GM19324 (cell line): ENCODE measurements at regions not wholly inside any gene's neighbourhood (a gene's known extent, or its start where the extent isn't known, plus 50 kb on each side); places are given as distances from the start of the nearest gene placed in this dataset.
A peak's percentile ranks its signal among the peaks of the same experiment; 100 is the strongest.
"Not testable (repeated sequence)": the region's sequence is repeated elsewhere in the genome, so short reads cannot be mapped to it uniquely, and the experiment has no call there.

Source experiments
- ATAC-seq: cut with Tn5 transposase; IDR thresholded peaks from one replicate; pipeline ENCODE4 v1.9.1; 2021; ENCODE audit warnings: mild to moderate bottlenecking, moderate library complexity; ENCODE audit not compliant: unreplicated experiment, low FRiP score

DNA sequence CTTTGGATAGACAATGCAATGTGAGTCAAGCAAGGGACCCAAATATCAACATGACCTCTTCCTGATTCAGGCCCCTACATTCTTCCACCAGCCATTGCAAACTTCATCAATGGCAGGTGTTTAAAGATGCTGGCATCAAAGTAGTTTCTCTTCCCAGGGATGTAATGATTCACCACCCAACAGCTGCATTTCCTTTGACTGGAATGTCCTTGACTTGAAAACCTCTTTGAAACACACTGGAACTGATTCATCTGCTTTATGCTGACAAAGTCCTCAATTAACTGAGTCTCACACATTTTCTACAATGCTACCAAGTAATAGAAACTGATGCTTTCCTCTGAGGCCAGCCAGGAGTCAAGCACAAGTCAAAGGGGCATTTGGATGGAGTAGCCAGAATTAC lies 385.5 kb downstream of the GBE1 start:
- ATAC-seq: no peak

DNA sequence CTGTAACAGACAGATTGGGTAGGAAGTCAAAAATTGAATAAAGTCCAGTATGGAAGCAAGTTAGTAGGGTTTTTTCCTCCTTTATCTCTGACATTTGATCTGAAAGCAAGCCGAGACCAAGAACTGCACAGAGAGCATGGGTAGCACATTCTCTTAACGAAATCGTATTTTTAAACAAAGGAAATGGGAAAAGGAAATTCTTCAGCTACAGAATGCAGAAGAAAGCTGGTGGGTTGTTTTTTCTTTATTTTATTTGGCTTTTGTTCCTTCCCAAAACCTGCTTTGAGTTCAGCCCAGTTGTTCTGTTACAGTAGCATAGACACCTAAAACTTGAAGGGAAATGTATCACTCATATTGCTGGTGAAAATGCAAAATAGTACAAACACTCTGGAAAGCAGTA lies 397.0 kb downstream of the GBE1 start:
- no peak for ATAC-seq

DNA sequence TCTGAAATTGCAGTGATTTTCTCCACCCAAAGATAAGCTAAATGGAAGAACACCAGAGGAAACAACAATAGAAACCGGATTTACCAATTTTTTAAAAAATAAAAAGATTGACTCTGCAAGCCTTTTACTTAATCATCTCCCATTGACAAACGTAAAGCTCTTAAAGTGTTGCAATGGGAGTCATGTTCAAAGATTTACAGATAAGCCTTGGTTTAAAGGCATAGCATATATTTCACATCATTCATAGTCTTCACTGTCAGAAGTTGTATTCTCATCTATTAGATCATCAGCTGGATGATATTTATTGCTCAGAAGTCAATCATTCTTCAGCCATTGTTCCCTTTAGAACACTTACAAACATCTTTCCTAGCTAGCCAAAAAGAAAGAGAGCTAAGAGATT lies 397.6 kb downstream of the GBE1 start:
- no peak for ATAC-seq

DNA sequence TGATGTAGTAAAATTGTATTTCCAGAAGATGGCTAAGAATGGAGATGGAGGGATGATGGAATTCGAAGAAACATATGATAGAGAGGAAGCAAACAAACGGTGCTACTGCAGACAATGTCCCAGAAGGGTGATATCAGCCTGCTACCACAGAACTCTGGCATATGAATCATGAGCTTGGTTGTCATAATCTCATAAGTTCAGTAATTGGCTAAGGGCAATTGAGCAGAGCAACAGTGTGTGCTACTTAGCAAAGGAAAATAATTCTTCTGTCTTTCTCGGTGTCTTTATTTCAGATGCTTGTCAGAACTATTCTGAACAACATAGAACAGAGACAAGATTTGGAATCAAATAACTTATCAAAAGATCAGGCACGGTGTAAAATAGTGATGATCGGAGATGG lies 407.3 kb downstream of the GBE1 start:
- no peak for ATAC-seq

DNA sequence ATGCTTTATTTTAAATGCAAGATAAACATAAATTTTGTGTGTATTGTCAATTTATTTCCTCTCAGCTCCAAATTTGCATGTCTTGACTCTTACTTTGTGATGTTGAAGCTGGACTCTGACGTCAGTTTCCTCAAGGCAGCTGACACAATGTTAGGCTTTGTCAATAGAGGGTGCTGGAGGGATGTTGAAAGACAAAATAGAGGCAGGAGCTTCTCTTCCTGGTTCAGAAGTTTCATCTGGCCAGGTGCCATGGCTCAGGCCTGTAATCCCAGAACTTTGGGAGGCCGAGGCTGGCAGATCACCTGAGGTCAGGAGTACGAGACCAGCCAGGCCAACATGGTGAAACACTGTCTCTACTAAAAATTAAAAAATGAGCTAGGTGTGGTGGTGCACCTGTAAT lies 408.6 kb downstream of the GBE1 start:
- no peak for ATAC-seq

DNA sequence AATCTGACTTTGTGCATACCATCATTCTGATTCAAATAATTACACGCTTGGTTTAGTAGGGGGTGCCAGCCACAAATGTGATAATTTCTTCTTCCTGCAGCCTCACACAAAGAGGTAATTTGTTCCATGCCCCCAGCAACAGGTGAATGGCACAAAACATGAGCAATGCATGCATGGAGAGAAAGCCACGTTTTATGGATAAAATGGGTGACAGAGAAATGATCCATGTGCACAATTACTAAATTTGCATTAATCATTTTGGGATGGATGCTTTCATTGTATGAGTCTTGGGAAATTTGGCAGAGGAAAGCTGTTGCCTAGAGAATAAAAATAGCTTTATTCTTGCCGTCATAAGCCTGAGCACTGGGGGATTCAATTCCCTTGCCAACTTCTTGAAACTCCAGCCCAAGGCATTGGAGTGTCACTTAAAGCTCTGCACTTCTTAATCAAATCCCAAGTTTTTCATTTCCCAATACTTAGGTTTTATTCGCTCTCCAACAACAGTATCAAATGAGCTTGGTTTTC lies 411.6 kb downstream of the GBE1 start:
- no peak for ATAC-seq

DNA sequence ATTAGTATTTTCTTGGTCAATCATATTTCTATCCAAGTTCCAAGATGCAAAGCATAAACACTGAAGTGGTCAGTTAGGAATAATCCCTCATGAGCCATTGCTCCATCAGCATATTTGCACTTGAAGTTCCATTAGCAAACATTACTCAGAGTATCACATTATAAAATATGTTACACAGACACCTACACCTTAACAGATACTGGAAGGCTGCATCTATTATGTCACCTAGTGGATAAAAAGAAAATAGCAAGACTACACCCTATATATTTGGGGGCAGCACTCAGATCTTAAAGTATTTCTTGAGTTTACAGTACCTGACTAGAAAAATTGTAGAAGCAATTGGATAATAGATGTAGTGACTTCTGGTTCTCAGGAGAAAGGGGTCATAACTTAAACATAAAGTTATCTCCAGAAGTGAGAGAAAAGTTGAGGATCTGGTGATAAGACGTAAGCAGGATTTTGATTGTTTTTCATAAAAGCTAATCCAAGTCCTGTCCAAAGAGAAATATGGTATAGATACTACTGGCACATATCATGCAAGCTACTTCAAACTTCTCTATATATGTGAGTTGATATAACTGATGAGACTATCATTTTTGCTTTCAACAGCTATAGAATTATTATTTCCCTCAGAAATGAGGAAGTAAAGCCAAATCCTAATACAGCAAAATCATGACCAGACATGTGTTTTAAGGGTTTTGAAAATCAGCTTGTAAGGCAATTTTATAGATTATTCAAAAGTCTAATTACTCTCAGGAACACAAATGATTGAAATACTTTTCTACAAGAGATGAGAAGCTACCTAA lies 422.2 kb downstream of the GBE1 start:
- peak; percentile 86 for ATAC-seq

DNA sequence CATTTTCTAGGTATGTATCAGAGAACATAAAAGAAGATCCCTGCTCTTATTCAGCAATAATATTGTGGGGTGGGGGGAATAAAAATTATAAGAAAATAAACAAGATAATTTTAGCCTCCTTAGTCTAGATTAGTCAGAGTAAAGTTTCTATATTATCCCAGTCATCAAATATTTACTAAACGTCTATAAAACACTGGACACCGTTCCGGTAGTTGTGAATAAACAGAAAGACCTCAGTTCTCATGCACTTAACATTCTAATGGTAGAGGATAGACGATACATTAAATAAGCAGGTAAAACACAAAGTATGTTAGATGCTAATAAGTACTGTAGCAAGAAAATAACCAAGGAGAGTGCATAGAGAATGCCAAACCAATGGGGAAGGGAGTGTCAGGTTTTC lies 425.0 kb downstream of the GBE1 start:
- no peak for ATAC-seq

DNA sequence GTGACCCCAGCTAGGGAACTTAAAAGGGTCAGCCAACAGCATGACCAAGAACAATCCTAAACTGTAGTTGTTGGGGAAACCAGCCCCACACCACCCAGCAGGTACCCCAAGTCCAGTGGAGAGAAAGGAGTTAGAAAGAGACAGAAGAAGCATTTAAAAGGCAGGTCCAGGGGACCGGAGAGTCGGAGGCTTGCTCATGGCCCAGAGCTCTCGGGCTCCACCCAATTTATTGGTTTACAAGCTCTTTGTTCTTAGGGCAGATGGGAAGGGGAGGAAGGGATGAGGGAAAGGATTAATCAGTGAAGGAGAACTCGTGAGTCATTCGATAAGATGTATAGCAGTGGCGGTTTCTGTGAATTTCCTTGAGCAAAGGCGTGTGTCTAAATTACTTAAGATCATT lies 431.6 kb downstream of the GBE1 start:
- ATAC-seq: not testable (repeated sequence)

DNA sequence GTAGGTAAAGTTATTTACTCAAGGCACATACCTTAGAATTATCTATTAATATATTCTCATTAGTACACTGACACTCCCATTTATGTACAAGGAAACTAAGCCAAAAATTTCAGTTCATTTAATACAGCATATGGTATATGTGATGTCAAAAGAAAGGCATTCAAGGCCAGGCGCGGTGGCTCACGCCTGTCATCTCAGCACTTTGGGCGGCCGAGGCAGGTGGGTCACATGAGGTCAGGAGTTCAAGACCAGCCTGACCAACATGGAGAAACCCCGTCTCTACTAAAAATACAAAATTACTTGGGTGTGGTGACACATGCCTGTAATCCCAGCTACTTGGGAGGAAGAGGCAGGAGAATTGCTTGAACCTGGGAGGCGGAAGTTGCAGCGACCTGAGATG lies 435.2 kb downstream of the GBE1 start:
- no peak for ATAC-seq

DNA sequence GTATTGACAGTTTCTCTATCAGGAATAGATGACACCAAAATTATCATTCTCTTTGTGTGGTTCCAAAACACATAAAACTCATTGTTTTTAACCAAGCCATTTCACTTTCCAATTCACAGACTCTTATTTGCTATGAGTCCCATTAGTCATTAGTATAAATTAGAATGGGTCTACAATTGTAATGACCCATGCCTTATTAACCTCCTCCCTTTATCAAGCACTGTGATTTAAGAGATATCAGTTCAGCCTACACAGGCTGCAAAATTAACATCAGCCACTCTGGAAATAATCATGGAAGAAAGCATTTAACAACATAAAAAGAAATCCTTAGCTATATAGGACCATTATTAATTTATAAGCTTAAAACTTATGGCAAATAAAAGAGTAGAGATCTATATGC lies 440.6 kb downstream of the GBE1 start:
- ATAC-seq: no peak

DNA sequence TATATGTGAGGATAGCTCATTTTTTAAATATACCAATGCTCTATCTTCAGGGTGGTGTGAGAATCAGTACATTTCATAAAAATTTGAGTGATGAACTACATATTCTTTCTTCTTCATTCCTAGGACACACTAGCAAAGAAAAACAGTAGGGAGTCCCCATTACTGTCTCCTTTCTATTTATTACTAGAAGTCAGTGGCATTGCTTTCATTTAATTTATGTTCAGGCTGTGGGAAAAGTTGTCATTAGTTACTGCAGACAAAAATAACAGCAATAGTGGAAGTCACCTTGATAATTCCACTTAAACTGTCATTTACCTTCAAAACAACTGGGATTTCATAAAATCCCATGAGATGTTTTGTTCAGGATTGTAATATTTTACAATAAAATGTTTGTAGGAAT lies 446.4 kb downstream of the GBE1 start:
- ATAC-seq: no peak

DNA sequence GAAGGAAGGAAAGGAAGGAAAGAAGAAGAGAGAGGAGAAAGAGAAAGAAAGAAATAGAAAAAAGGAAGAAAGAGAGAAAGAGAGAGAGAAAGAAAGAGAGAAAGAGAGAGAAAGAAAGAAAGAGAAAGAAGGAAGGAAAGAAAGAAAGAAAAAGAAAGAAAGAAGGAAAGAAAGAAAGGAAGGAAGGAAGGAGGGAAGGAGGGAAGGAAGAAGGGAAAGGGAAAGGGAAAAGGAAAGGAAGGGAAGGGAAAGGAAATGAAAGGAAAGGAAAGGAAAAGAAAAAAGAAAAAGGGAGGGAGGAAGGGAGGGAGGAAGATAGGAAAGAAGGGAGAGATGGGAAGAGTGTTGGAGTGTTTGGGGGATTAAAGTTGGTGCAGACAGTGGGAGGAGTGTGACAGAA lies 450.1 kb downstream of the GBE1 start:
- ATAC-seq: no peak

DNA sequence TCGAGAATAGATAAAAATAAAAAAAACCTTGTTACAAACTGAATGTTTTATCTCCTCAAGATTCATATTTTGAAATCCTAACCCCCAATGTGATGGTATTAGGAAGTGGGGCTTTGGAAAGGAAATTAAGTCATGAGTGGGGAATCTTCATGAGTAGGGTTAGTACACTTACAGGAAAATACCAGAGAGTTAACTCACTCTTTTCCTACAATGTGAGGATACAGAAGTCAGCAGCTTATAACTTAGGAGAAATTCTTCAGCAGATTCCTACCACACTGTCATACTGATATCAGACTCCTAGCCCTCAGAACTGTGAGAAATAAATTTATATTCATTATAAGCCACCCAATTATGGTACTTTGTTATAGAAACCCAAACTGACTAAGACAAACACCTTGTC lies 453.1 kb downstream of the GBE1 start:
- ATAC-seq: no peak

DNA sequence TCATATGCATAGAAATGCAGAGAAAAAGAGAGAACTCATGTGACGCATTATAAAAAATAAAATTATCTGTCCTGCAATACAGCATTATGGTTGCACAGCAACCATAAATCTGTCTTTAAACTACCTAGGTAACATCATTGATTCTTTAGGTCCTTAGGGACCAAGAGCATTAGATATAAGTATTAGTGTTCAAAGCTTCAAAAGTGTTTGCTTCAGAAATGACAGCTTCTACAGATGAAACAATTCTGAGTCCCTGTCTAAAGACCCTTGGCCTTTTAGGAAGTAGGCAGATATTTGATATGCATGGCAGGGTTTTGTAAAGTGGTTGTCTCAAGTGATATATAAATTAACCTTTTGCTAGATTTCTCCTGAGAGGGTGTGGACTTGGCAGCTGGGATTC lies 454.2 kb downstream of the GBE1 start:
- ATAC-seq: no peak

DNA sequence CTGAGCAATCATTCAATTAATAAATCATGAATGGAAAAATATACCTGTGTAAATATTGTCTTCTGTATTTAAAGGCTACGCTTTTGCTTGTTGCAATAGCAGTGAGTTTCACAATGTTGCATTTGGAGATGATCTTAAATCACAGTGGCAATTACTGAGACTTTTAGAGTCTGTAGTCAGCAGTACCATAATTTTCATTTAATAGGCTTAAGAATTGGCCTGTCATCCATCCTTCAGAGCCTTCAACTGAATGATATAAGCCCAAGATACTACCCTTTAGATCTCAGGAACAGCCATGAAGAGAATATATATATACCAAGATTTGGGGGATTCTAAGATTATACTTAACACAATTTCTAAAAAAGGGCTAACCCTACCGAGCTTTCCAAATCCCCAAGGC lies 458.1 kb downstream of the GBE1 start:
- ATAC-seq: no peak

DNA sequence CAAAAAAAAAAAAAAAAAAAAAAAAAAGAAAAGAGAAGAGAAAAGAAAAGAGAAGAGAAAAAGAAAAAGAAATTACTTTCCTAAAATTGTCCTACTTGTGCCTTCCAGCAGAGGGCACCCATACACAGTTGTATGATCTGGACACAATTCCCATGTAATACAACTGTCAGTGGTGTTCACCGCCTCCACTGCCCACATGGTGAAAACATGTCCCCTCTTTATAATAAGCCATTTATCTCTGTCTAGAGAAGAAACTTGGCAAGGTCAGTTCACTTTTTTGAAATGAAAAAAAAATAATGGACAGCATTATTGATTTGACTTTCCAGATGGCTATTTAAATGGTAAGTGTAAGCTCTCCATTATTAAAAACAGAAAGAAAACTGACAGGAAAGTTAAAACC lies 459.4 kb downstream of the GBE1 start:
- ATAC-seq: no peak

DNA sequence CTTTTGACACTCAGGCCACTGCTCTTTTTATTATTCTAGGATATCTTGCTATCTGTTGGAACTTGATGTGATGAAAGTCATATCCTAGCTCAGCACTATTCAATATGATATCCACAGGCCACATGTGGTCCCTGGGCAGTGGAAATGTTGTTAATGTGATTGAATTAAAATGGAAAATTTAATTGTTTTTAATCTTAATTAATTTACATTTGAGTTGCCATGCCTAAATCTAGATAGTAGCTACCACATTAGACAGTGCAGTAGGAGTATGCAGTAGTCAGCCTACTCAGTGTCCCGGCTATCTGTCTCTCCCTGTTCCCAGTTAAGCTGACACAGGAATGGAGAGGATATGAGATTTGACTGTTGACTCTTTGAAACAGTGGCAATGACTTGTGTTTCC lies 460.2 kb downstream of the GBE1 start:
- no peak for ATAC-seq

DNA sequence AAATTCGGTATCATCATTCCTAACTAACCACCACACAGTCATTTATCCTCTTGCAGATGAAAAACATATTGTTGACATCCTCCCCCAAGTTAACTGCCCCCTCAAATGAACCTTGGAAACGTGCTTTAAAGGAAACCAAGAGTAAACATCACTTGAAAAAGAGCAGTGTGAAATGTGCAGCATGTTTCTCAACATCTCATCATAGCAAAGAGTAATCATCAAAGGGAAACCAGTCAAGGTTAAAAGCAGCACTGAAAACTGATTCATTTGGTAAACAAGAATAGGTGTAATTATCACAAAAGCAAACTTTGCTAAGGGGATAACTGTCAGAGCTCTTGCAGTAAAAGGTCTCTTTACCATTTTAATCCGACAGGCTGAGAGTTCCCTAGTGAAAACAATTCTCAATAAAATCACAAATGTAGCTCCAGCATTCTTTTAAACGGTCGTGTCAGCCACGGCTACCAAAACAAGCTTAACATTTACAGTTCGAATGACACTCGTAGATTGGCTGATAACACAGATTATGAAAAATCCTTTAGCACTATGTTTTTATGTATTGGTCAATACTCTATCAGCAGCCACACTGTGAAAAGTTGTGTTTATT lies 461.0 kb downstream of the GBE1 start:
- ATAC-seq: no peak

DNA sequence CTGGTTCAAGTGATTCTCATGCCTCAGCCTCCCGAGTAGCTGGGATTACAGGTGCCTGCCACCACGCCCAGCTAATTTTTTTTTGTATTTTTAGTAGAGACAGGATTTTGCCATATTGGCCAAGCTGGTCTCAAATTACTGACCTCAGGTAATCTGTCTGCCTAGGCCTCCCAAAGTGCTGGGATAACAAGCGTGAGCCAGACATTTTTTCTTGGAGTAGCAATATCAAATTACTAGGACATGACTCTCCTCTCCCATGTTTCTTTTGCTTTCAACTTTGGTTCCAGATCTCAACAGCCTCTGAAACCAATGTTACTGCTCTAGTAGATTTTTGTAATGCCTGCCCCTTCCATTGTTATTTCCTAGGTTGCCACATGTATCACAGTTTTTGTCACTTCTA lies 462.0 kb downstream of the GBE1 start:
- ATAC-seq: no peak

DNA sequence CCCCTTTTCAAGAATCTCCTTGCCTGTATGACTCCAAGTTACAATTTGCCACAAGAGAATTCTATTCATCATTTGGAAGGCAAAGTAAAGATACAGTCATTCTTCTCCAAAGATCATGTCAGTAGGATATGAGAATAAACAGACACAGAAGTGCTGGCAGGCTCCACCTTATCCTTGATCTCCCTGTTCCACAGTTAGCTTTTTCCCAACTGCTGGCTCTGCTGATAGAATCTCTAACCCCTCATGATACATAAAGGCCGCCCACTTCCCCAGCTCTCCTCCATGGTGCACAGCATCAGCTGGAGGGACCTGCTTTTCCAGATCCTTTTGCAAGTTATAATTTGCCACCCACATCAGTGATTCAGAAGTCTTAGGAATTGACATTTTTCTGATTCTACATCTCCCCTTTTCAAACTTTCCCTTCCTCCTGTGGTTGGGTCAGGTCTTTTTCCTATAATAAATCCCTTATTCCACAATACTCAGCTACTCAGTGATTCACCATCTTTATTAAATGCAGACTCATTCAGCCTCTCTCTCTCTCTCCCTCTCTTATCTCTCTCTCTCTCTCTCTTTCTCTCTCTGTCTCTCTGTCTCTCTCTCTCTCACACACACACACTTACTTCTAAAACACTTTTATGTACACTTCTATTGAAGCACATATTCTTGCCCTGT lies 465.4 kb downstream of the GBE1 start:
- ATAC-seq: no peak

DNA sequence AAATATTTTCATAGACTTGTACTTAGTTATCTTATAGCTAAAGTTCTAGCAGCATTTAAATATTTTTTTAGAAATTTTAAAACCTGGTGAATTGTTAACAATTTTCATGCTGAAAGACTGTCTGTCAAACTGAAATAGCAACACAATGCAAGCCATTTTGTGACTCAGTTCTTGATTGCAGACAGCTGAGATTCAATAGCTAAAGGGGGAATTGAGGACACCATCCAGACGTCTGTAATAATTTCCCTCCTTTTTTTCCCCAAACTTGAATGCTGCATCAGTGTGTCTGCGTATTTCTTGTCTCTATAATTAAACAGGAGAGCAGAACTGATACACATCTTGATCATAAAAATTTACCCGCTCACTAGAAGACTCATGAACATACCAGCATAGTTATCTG lies 468.3 kb downstream of the GBE1 start:
- ATAC-seq: no peak
